SK-N-MC (cell line): ENCODE measurements at regions not wholly inside any gene's neighbourhood (a gene's known extent, or its start where the extent isn't known, plus 50 kb on each side); places are given as distances from the start of the nearest gene placed in this dataset.

Source experiments
- DNase-seq: peaks from one replicate; pipeline ENCODE4 v3.0.0-alpha.2; 2011; ENCODE audit warnings: low read depth, low spot score
- H3K27ac ChIP-seq: fragments of 200-600 bp; sonication (generic); 2 replicates; pipeline ENCODE4 v1.5.1; 2016; ENCODE audit warnings: mixed run types
- H3K36me3 ChIP-seq: fragments of 200-600 bp; sonication (generic); 2 replicates; pipeline ENCODE4 v1.6.1; 2017; ENCODE audit warnings: antibody characterized with exemption, low read length, mixed read lengths; ENCODE audit not compliant: insufficient read depth
- H3K4me3 ChIP-seq: fragments of 200-600 bp; sonication (generic); 2 replicates; pipeline ENCODE4 v1.5.1; 2016
- H3K9ac ChIP-seq: fragments of 200-600 bp; sonication (generic); 2 replicates; pipeline ENCODE4 v1.8.0; 2017; ENCODE audit warnings: mixed run types, mixed read lengths; ENCODE audit not compliant: insufficient read length
- H3K9me3 ChIP-seq: fragments of 200-600 bp; sonication (generic); 2 replicates; pipeline ENCODE4 v1.6.1; 2017; ENCODE audit warnings: low read depth, mild to moderate bottlenecking, antibody characterized with exemption, low read length, moderate library complexity, mixed read lengths
- EZH2 ChIP-seq: fragments of 200-600 bp; sonication (generic); IDR thresholded peaks from one replicate; pipeline ENCODE4 v1.6.1; 2017; ENCODE audit warnings: antibody characterized with exemption
- FOXP2 ChIP-seq: optimal IDR thresholded peaks from 2 replicates; pipeline ENCODE3; 2011; ENCODE audit warnings: mild to moderate bottlenecking, moderate library complexity; ENCODE audit not compliant: insufficient read depth; ENCODE audit errors: extremely low read length, control extremely low read depth
- POLR2AphosphoS5 ChIP-seq: IDR thresholded peaks from 2 replicates; pipeline ENCODE4 v1.6.1; 2012; ENCODE audit warnings: mild to moderate bottlenecking, low read depth, low read length, borderline replicate concordance

GRCh38 chr10:36171953-36172940 is 530.2 kb upstream of the FZD8 start:
- Histone ChIP-seq H3K9me3 (no peaks in the 10 kb centered on the region), H3K36me3 (no peaks in the 10 kb centered on the region), H3K4me3 (no peak overlapping the region), H3K9ac (no peak overlapping the region), H3K27ac (no peak overlapping the region)
- DNase-seq: no peak
- no peak for TF ChIP-seq POLR2AphosphoS5
- no peak for TF ChIP-seq FOXP2
- TF ChIP-seq EZH2: no peak

DNA sequence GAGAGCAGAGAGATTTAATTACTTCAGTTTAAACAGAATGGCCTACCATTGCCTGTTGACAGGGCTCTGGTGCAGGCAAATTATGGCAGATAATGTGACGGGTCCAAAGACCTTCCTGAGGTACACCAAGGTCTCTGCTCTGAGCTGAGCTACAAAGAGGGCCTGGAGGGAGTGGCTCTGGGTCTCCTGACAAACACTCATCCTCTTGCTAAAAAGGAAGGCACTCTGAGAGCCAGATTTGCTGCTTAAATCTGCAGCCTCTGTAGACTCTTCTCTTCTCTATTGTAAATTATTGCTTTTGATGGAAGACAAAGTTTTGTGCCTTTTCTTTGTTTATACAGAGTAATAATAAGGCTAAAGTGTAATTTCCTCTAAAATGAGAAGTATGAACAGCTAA is 529.5 kb upstream of the FZD8 start:
- Histone ChIP-seq H3K9ac (no peak overlapping the region), H3K27ac (no peak overlapping the region), H3K36me3 (no peaks in the 10 kb centered on the region), H3K4me3 (no peak overlapping the region), H3K9me3 (no peaks in the 10 kb centered on the region)
- TF ChIP-seq EZH2 (no peak), FOXP2 (no peak), POLR2AphosphoS5 (no peak)
- no peak for DNase-seq

- TF ChIP-seq EZH2 (no peak), POLR2AphosphoS5 (no peak), FOXP2 (no peak)
- no peak overlapping the region for H3K4me3 ChIP-seq
- H3K9me3 ChIP-seq: no peaks in the 10 kb centered on the region
- no peak for DNase-seq
- no peak overlapping the region for H3K27ac ChIP-seq
- no peak overlapping the region for H3K9ac ChIP-seq
- H3K36me3 ChIP-seq: no peaks in the 10 kb centered on the region
These were observed 528.9 kb upstream of the FZD8 start for GRCh38 chr10:36170943-36171501.

GRCh38 chr10:36170142-36170719 is 528.1 kb upstream of the FZD8 start:
- Histone ChIP-seq H3K36me3 (no peaks in the 10 kb centered on the region), H3K9ac (no peak overlapping the region), H3K4me3 (no peak overlapping the region), H3K9me3 (no peaks in the 10 kb centered on the region), H3K27ac (no peak overlapping the region)
- DNase-seq: no peak
- no peak for TF ChIP-seq EZH2
- TF ChIP-seq POLR2AphosphoS5: no peak
- no peak for TF ChIP-seq FOXP2

GRCh38 chr10:36168777-36169176 is 526.7 kb upstream of the FZD8 start:
- Histone ChIP-seq H3K4me3 (no peak overlapping the region), H3K27ac (no peak overlapping the region), H3K9ac (no peak overlapping the region), H3K36me3 (no peaks in the 10 kb centered on the region), H3K9me3 (no peaks in the 10 kb centered on the region)
- DNase-seq: no peak
- TF ChIP-seq POLR2AphosphoS5 (no peak), EZH2 (no peak), FOXP2 (no peak)

GRCh38 chr10:36164556-36165504 is 522.7 kb upstream of the FZD8 start:
- no peak overlapping the region for H3K27ac ChIP-seq
- no peak for TF ChIP-seq EZH2
- TF ChIP-seq POLR2AphosphoS5: no peak
- TF ChIP-seq FOXP2: no peak
- DNase-seq: no peak
- no peak overlapping the region for H3K4me3 ChIP-seq
- no peaks in the 10 kb centered on the region for H3K36me3 ChIP-seq
- no peak overlapping the region for H3K9ac ChIP-seq
- no peaks in the 10 kb centered on the region for H3K9me3 ChIP-seq

DNA sequence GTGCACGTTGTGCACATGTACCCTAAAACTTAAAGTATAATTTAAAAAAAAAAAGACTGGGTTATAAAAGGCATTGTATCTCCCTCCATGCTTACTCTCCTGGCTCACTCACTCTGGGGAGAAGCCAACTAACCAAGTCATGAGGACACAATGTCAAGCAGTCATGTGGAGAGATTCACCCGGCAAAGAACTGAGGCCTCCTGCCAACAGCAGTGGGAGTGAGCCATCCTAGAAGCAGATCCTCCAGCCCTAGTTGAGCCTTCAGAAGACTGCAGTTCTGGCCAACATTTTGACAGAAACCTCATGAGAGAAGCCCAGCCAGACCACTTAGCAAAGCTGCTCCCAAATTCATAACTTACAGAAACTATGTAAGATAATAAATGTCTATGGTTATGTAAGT is 521.7 kb upstream of the FZD8 start:
- TF ChIP-seq POLR2AphosphoS5: no peak
- no peak for TF ChIP-seq EZH2
- TF ChIP-seq FOXP2: no peak
- no peak overlapping the region for H3K9ac ChIP-seq
- no peaks in the 10 kb centered on the region for H3K36me3 ChIP-seq
- no peaks in the 10 kb centered on the region for H3K9me3 ChIP-seq
- H3K27ac ChIP-seq: no peak overlapping the region
- no peak for DNase-seq
- no peak overlapping the region for H3K4me3 ChIP-seq

DNA sequence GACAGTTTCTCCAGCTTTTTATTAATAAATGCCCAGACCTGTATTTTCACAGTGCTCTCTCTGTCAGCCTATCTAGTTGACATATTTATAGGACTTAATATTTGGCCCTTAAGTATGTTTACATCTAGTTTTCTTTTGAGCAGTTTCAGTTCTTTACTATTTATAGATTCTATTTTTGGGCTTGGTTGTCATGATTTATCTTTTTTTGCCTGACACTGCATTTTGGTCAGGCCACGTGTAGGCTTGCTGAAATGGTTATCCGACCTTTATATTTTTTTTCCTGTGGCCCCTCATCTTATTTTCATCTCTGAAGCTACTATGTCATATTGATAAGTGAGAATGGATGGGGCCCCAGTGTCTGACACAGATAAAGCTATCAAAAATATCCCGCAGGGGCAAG is 515.4 kb upstream of the FZD8 start:
- Histone ChIP-seq H3K9me3 (no peaks in the 10 kb centered on the region), H3K36me3 (no peaks in the 10 kb centered on the region), H3K4me3 (no peak overlapping the region), H3K27ac (no peak overlapping the region), H3K9ac (no peak overlapping the region)
- TF ChIP-seq FOXP2 (no peak), EZH2 (no peak), POLR2AphosphoS5 (no peak)
- DNase-seq: no peak

DNA sequence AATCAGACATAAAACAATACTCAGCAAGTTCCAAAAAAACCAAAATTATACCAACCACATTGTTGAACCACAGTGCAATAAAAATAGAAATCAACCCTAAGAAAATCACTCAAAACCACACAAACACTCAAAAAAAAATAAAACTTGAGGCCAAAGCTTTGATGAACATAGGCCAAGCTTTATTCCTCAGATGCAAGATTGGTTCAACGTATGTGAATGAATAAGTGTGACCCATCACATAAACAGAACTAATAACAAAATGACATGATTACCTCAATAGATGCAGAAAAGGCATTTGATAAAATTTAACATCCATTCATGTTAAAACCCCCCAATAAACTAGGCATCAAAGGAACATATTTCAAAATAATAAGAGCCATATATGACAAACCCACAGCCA is 506.1 kb upstream of the FZD8 start:
- Histone ChIP-seq H3K9ac (no peak overlapping the region), H3K9me3 (no peaks in the 10 kb centered on the region), H3K4me3 (no peak overlapping the region), H3K27ac (no peak overlapping the region), H3K36me3 (no peaks in the 10 kb centered on the region)
- TF ChIP-seq EZH2: no peak
- TF ChIP-seq FOXP2: no peak
- TF ChIP-seq POLR2AphosphoS5: no peak
- DNase-seq: no peak
